Peyer's patch (tissue), 4 donors: ENCODE measurements at regions not wholly inside any gene's neighbourhood (a gene's known extent, or its start where the extent isn't known, plus 50 kb on each side); places are given as distances from the start of the nearest gene placed in this dataset.

ENCODE experiments used
- DNase-seq, 3 donors: peaks; one replicate each; pipeline ENCODE4 v3.0.0-alpha.2; 2017 to 2019
- H3K27ac ChIP-seq, 4 donors: fragments of 200-600 bp; sonication (generic); one replicate each; pipeline ENCODE4 v1.5.1; 2016 to 2019
- H3K27me3 ChIP-seq, 2 donors: fragments of 200-600 bp; sonication (generic); one replicate each; pipeline ENCODE4 v1.5.1; 2019
- H3K36me3 ChIP-seq, 3 donors: fragments of 200-600 bp; sonication (generic); one replicate each; pipeline ENCODE4 v1.5.1; 2016 to 2019
- H3K4me1 ChIP-seq, 4 donors: fragments of 200-600 bp; sonication (generic); one replicate each; pipeline ENCODE4 v1.5.1; 2016 to 2019
- H3K4me3 ChIP-seq, 4 donors: fragments of 200-600 bp; sonication (generic); 1 replicate in 3 of 4; 2 replicates in 1 of 4; pipeline ENCODE4 v1.5.1; 2016 to 2019; ENCODE audit warnings: mild to moderate bottlenecking in 1 of 4
- H3K9me3 ChIP-seq, 4 donors: fragments of 200-600 bp; sonication (generic); one replicate each; pipeline ENCODE4 v1.5.1; 2016 to 2019; ENCODE audit warnings: mild to moderate bottlenecking in 1 of 4
- POLR2A ChIP-seq, 2 donors: fragments of 450-650 bp; IDR thresholded peaks; one replicate each; pipeline ENCODE4 v1.5.1; 2017; ENCODE audit warnings: antibody characterized with exemption in 2 of 2, mild to moderate bottlenecking in 2 of 2, moderate library complexity in 2 of 2
- TF ChIP-seq, protein P1 (sequence below), 6 experiments: fragments of 450-650 bp in 4 of 6; fragments of 200-600 bp in 2 of 6; sonication (generic) in 1 of 6; IDR thresholded peaks; one replicate each; pipeline ENCODE4 v1.5.1; 2017 to 2019; ENCODE audit warnings: antibody characterized with exemption in 6 of 6, mild to moderate bottlenecking in 3 of 6, moderate library complexity in 1 of 6

DNA sequence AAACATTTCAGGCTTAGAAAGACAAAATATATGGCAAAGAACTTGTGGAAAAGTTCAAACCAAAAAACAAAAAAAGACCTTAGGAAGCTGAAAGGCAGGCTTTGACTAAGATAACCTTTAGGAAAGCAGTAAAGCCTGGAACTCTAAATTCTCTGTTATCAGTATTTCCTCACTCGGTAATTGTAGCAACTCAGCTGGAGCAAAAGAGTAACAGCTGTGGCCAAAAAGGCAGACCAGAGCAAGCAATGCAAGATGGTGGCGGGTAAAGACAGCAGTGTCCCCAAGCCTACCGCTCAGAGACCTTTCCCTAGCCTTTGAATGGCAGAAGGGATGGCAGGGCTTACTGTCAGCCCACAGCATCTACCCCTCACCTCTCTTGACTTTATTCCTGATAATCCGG lies 63.1 kb upstream of the KLHL13 start:
- Histone ChIP-seq H3K4me3 (no peak overlapping the region), H3K27ac (no peak overlapping the region), H3K27me3 (no peaks in the 10 kb centered on the region), H3K4me1 (no peaks in the 10 kb centered on the region), H3K36me3 (no peaks in the 10 kb centered on the region), H3K9me3 (no peaks in the 10 kb centered on the region)
- no peak for DNase-seq
- TF ChIP-seq POLR2A (IDR thresholded peaks at IDR 0.05), result no peak
- TF ChIP-seq, protein P1, sequence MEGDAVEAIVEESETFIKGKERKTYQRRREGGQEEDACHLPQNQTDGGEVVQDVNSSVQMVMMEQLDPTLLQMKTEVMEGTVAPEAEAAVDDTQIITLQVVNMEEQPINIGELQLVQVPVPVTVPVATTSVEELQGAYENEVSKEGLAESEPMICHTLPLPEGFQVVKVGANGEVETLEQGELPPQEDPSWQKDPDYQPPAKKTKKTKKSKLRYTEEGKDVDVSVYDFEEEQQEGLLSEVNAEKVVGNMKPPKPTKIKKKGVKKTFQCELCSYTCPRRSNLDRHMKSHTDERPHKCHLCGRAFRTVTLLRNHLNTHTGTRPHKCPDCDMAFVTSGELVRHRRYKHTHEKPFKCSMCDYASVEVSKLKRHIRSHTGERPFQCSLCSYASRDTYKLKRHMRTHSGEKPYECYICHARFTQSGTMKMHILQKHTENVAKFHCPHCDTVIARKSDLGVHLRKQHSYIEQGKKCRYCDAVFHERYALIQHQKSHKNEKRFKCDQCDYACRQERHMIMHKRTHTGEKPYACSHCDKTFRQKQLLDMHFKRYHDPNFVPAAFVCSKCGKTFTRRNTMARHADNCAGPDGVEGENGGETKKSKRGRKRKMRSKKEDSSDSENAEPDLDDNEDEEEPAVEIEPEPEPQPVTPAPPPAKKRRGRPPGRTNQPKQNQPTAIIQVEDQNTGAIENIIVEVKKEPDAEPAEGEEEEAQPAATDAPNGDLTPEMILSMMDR (IDR thresholded peaks at IDR 0.05), result no peak

DNA sequence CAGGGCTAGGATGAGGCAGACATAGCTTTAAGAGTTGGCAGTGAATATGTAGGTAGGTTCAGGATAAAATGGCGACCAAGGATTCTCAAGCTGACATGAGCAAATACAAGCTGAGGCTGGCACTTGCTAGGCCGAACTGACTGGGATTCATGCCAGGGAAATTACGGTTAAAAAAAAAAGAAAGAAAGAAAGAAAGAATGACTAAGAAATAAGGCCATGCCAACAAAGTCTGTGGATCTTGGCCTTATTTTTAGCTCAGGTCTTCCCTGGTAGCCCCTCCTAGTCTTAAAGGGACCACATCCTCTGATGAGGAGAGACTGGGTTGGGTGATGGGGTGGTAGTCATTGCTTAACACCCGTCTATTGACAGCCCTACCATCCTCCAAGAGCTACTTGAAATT lies 64.4 kb upstream of the KLHL13 start:
- DNase-seq, result no peak
- no peaks in the 10 kb centered on the region for H3K9me3 ChIP-seq
- no peak for TF ChIP-seq POLR2A (IDR thresholded peaks at IDR 0.05)
- TF ChIP-seq, protein P1 (IDR thresholded peaks at IDR 0.05), result no peak
- no peak overlapping the region for H3K27ac ChIP-seq
- H3K36me3 ChIP-seq, result no peaks in the 10 kb centered on the region
- no peaks in the 10 kb centered on the region for H3K27me3 ChIP-seq
- no peaks in the 10 kb centered on the region for H3K4me1 ChIP-seq
- no peak overlapping the region for H3K4me3 ChIP-seq

DNA sequence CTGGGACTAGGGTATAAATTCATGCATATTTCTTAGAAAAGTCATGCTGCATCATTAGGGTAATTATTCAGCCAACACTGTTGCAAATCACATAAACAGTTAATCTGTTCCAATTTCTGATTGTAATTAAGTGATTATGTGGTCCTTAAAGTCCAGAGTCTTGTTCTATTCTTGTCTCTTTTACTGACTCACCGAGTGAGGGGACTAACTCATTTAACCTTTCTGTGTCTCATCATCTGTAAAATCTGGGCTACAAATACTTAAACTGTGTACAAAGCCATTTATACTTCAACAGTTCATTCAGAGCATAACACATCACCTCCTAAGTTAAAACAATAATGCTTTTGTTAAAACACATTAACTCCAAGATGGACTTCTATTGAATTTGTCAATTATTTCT lies 65.4 kb upstream of the KLHL13 start:
- Histone ChIP-seq H3K4me1 (no peaks in the 10 kb centered on the region), H3K27ac (no peak overlapping the region), H3K4me3 (no peak overlapping the region), H3K27me3 (no peaks in the 10 kb centered on the region), H3K9me3 (no peaks in the 10 kb centered on the region), H3K36me3 (no peaks in the 10 kb centered on the region)
- no peak for DNase-seq
- TF ChIP-seq, protein P1 (IDR thresholded peaks at IDR 0.05), result no peak
- TF ChIP-seq POLR2A (IDR thresholded peaks at IDR 0.05), result no peak

DNA sequence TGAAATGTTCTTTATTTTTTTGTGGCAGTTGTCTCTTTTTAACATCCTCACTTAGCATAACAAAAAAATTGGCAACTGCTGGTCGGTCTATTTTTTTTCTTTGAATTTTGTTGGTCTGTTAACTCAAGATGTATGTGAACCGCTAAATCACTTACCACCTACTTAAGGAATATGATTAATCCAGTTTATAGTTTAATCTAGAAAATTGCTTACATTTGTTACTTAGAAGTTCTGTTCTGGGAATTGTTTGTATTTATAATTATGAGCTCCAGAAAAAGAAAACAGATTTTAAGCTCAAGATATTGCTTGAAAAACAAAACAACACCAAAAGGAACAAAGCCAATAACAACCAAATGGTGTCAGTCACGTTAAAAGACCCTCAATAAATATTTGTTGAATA lies 66.1 kb upstream of the KLHL13 start:
- no peak for DNase-seq
- H3K4me1 ChIP-seq, result no peaks in the 10 kb centered on the region
- no peaks in the 10 kb centered on the region for H3K36me3 ChIP-seq
- no peaks in the 10 kb centered on the region for H3K27me3 ChIP-seq
- H3K9me3 ChIP-seq, result no peaks in the 10 kb centered on the region
- H3K4me3 ChIP-seq, result no peak overlapping the region
- no peak for TF ChIP-seq POLR2A (IDR thresholded peaks at IDR 0.05)
- TF ChIP-seq, protein P1 (IDR thresholded peaks at IDR 0.05), result no peak
- H3K27ac ChIP-seq, result no peak overlapping the region

DNA sequence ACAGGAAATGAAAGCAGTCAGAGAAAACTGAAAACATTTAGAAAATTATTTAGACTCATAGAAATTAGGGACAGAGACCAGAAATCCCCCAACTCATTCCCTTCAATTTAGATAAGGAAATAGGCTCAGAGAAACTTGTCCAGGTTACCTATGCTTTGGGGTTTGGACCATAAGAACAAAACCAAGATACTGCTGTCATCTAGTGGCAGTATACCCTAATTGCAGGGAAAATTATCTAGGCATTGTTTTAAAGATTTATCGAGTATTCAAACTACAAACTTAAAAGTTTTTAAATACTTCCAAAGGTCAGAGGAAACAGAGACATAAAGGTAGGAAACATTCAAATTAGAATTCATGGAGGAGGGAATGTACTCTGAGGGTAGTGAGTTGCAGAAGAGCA lies 67.0 kb upstream of the KLHL13 start:
- Histone ChIP-seq H3K4me3 (no peak overlapping the region), H3K4me1 (no peaks in the 10 kb centered on the region), H3K9me3 (no peaks in the 10 kb centered on the region), H3K27me3 (no peaks in the 10 kb centered on the region), H3K36me3 (no peaks in the 10 kb centered on the region), H3K27ac (no peak overlapping the region)
- DNase-seq, result no peak
- no peak for TF ChIP-seq POLR2A (IDR thresholded peaks at IDR 0.05)
- TF ChIP-seq, protein P1 (IDR thresholded peaks at IDR 0.05), result peak in 3 of 6 experiments; percentile 45 to 52 (median 46)

DNA sequence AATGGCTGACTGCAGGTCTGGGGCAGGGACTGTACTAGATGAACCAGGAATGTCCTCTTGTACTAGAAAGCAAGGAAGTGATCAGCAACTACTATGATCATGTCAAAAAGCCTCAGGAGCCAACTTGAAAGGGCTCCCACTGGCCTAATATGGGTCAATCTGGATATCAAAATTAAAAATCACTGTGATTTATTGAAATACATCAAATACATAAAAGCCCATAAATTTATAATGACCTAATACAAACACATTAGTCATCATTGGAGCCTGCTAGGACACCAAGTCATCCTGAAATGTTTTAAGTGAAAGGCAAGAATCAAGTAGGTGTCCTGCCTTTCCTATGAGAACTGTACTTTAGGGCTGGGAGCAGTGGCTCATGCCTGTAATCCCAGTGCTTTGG lies 70.5 kb upstream of the KLHL13 start:
- no peaks in the 10 kb centered on the region for H3K4me1 ChIP-seq
- no peak for TF ChIP-seq POLR2A (IDR thresholded peaks at IDR 0.05)
- TF ChIP-seq, protein P1 (IDR thresholded peaks at IDR 0.05), result no peak
- no peak overlapping the region for H3K4me3 ChIP-seq
- H3K27ac ChIP-seq, result no peak overlapping the region
- no peaks in the 10 kb centered on the region for H3K36me3 ChIP-seq
- H3K9me3 ChIP-seq, result no peaks in the 10 kb centered on the region
- DNase-seq, result no peak
- no peaks in the 10 kb centered on the region for H3K27me3 ChIP-seq
